ENCODE measurements at regions not wholly inside any gene's neighbourhood (a gene's known extent, or its start where the extent isn't known, plus 50 kb on each side); places are given as distances from the start of the nearest gene placed in this dataset.

- TF ChIP-seq CTCF (IDR thresholded peaks at IDR 0.05) (no peak), POLR2A (IDR thresholded peaks at IDR 0.05) (no peak), POLR2AphosphoS5 (IDR thresholded peaks at IDR 0.05; ENCODE audit: insufficient read depth in 1 of 2, low read depth in 1 of 2) (no peak)
Observed at GRCh38 chr9:12289711-12290110, 403.5 kb upstream of the TYRP1 start.

Measured in vagina (tissue), 2 donors.